ENCODE measurements at regions not wholly inside any gene's neighbourhood (a gene's known extent, or its start where the extent isn't known, plus 50 kb on each side); places are given as distances from the start of the nearest gene placed in this dataset.
"Not testable (repeated sequence)": the region's sequence is repeated elsewhere in the genome, so short reads cannot be mapped to it uniquely, and the experiment has no call there.

DNA sequence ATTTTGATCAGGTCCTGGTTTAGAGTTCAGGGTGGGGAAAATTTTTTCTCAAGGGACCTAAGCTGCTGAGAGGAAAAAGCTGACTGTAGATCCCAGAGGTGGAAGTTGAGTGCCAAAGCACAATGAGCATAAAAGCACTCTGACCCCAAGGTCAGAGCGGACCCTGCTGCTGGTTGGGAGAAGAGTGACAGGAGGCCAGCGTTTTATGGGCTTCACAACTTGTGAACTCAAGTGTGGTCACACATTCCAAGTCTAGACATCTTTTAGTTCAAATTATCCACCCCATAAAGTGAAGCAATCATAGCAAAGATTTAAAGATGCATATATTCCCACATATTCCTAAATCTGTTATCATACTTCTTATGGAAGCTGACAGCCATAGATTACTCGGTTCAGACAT lies 220.3 kb downstream of the CHIC2 start:
- H4K20me1 ChIP-seq (ENCODE audit: insufficient read depth, low read length): no peaks in the 10 kb centered on the region
- no peak overlapping the region for H3K9ac ChIP-seq (ENCODE audit: low read length)
- no peaks in the 10 kb centered on the region for H3K4me1 ChIP-seq (ENCODE audit: low read length)
- no peaks in the 10 kb centered on the region for H3K36me3 ChIP-seq (replicated peaks; ENCODE audit: insufficient read depth, low read length)
- H3K9me3 ChIP-seq (replicated peaks; ENCODE audit: insufficient read depth, low read length): no peaks in the 10 kb centered on the region
- TF ChIP-seq, protein P1, sequence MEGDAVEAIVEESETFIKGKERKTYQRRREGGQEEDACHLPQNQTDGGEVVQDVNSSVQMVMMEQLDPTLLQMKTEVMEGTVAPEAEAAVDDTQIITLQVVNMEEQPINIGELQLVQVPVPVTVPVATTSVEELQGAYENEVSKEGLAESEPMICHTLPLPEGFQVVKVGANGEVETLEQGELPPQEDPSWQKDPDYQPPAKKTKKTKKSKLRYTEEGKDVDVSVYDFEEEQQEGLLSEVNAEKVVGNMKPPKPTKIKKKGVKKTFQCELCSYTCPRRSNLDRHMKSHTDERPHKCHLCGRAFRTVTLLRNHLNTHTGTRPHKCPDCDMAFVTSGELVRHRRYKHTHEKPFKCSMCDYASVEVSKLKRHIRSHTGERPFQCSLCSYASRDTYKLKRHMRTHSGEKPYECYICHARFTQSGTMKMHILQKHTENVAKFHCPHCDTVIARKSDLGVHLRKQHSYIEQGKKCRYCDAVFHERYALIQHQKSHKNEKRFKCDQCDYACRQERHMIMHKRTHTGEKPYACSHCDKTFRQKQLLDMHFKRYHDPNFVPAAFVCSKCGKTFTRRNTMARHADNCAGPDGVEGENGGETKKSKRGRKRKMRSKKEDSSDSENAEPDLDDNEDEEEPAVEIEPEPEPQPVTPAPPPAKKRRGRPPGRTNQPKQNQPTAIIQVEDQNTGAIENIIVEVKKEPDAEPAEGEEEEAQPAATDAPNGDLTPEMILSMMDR (IDR thresholded peaks at IDR 0.05; ENCODE audit: low read length): no peak
- no peak for TF ChIP-seq EZH2 (optimal IDR thresholded peaks at IDR 0.05; ENCODE audit: low read depth, low read length)
- TF ChIP-seq EZH2phosphoT487 (IDR thresholded peaks at IDR 0.05; ENCODE audit: low read length): no peak
- DNase-seq: no peak
- H3K79me2 ChIP-seq (ENCODE audit: low read length): no peaks in the 10 kb centered on the region
- H3K4me3 ChIP-seq (ENCODE audit: low read length): no peak overlapping the region
- H3K27ac ChIP-seq (ENCODE audit: low read length): no peak overlapping the region
- no peaks in the 10 kb centered on the region for H3F3A ChIP-seq (ENCODE audit: insufficient read depth, low read length)
- H2AFZ ChIP-seq (ENCODE audit: low read length): no peak overlapping the region
- no peak overlapping the region for H3K4me2 ChIP-seq (ENCODE audit: low read depth, low read length)
- H3K27me3 ChIP-seq (replicated peaks; ENCODE audit: insufficient read depth, low read length): no peaks in the 10 kb centered on the region
- no peaks in the 10 kb centered on the region for H3K9me2 ChIP-seq (replicated peaks; ENCODE audit: insufficient read depth, low read length)

DNA sequence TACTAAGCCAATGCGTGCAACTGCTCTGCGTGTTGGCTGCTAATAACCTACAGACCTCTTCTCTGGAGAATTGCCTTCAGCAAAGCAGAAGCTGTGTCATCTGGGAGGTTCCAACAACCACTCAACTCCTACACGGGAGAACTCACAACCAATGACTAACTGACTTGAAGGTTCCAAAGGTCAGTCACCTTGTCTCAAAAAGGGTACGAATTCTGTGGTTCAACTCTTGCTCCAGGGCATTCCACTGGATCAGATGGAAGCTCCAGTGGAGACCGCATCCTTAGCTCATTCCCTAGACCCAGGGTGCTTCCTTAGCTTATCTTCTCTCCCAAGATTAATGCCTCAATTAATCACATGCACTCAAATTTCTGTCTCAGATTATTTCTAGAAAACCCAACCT lies 222.7 kb downstream of the CHIC2 start:
- Histone ChIP-seq H3K4me1 (ENCODE audit: low read length) (no peaks in the 10 kb centered on the region), H3F3A (ENCODE audit: insufficient read depth, low read length) (no peaks in the 10 kb centered on the region), H3K4me2 (ENCODE audit: low read depth, low read length) (no peak overlapping the region), H4K20me1 (ENCODE audit: insufficient read depth, low read length) (no peaks in the 10 kb centered on the region), H3K36me3 (replicated peaks; ENCODE audit: insufficient read depth, low read length) (no peaks in the 10 kb centered on the region), H3K79me2 (ENCODE audit: low read length) (no peaks in the 10 kb centered on the region), H3K4me3 (ENCODE audit: low read length) (no peak overlapping the region), H3K9ac (ENCODE audit: low read length) (no peak overlapping the region), H3K9me2 (replicated peaks; ENCODE audit: insufficient read depth, low read length) (no peaks in the 10 kb centered on the region), H3K9me3 (replicated peaks; ENCODE audit: insufficient read depth, low read length) (no peaks in the 10 kb centered on the region), H3K27ac (ENCODE audit: low read length) (no peak overlapping the region), H3K27me3 (replicated peaks; ENCODE audit: insufficient read depth, low read length) (no peaks in the 10 kb centered on the region), H2AFZ (ENCODE audit: low read length) (no peak overlapping the region)
- TF ChIP-seq EZH2phosphoT487 (IDR thresholded peaks at IDR 0.05; ENCODE audit: low read length) (no peak), EZH2 (optimal IDR thresholded peaks at IDR 0.05; ENCODE audit: low read depth, low read length) (no peak)
- TF ChIP-seq, protein P1 (IDR thresholded peaks at IDR 0.05; ENCODE audit: low read length): no peak
- DNase-seq: no peak

DNA sequence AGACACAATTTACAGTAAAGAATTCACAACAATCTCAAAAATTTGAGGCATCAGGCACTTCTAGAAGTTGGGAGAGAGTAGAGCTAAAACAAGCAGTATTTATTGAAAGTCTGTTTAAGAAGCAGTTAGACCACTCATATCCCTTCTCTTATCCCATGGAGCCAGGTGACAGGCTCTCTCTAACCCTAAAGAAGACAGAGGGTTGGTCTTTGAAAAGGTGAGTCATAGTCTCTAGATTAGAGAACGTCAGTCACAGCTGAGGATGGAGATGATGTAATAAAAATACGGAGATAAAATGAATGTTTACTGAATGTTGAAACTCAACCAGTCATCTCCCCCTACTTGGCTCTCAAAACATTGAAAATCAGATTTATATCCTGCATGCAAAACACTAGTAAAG lies 223.8 kb downstream of the CHIC2 start:
- Histone ChIP-seq H3K27ac (ENCODE audit: low read length) (no peak overlapping the region), H3K36me3 (replicated peaks; ENCODE audit: insufficient read depth, low read length) (no peaks in the 10 kb centered on the region), H3K79me2 (ENCODE audit: low read length) (no peaks in the 10 kb centered on the region), H3K9me3 (replicated peaks; ENCODE audit: insufficient read depth, low read length) (no peaks in the 10 kb centered on the region), H3K9me2 (replicated peaks; ENCODE audit: insufficient read depth, low read length) (no peaks in the 10 kb centered on the region), H2AFZ (ENCODE audit: low read length) (no peak overlapping the region), H3F3A (ENCODE audit: insufficient read depth, low read length) (no peaks in the 10 kb centered on the region), H4K20me1 (ENCODE audit: insufficient read depth, low read length) (no peaks in the 10 kb centered on the region), H3K27me3 (replicated peaks; ENCODE audit: insufficient read depth, low read length) (no peaks in the 10 kb centered on the region), H3K9ac (ENCODE audit: low read length) (no peak overlapping the region), H3K4me3 (ENCODE audit: low read length) (no peak overlapping the region), H3K4me1 (ENCODE audit: low read length) (no peaks in the 10 kb centered on the region), H3K4me2 (ENCODE audit: low read depth, low read length) (no peak overlapping the region)
- no peak for DNase-seq
- TF ChIP-seq, protein P1 (IDR thresholded peaks at IDR 0.05; ENCODE audit: low read length): no peak
- TF ChIP-seq EZH2phosphoT487 (IDR thresholded peaks at IDR 0.05; ENCODE audit: low read length): no peak
- TF ChIP-seq EZH2 (optimal IDR thresholded peaks at IDR 0.05; ENCODE audit: low read depth, low read length): no peak

DNA sequence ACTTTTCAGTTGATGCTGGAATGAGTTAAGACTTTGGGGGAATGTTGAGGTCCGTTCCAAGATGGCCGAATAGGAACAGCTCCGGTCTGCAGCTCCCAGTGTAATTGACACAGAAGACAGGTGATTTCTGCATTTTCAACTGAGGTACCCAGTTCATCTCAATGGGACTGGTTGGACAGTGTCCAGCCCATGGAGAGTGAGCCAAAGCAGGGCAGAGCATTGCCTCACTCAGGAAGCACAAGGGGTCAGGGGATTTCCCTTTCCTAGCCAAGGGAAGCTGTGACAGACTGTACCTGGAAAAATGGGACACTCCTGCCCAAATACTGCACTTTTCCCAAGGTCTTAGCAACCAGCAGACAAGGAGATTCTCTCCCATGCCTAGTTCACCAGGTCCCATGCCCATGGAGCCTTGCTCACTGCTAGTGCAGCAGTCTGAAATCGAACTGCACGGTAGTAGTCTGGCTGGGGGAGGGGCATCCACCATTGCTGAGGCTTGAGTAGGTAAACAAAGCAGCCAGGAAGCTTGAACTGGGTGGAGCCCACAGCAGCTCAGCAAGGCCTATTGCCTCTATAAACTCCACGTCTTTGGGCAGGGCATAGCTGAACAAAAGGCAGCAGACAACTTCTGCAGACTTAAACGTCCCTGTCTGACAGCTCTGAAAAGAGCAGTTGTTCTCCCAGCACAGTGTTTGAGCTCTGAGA lies 231.0 kb downstream of the CHIC2 start:
- not testable (repeated sequence) for H3K79me2 ChIP-seq (ENCODE audit: low read length); H3K27ac ChIP-seq (ENCODE audit: low read length); H3K4me1 ChIP-seq (ENCODE audit: low read length); DNase-seq; H3K4me2 ChIP-seq (ENCODE audit: low read depth, low read length); H2AFZ ChIP-seq (ENCODE audit: low read length); H3K9me3 ChIP-seq (replicated peaks; ENCODE audit: insufficient read depth, low read length); H3K27me3 ChIP-seq (replicated peaks; ENCODE audit: insufficient read depth, low read length); H3F3A ChIP-seq (ENCODE audit: insufficient read depth, low read length); H3K4me3 ChIP-seq (ENCODE audit: low read length); H3K9me2 ChIP-seq (replicated peaks; ENCODE audit: insufficient read depth, low read length); H4K20me1 ChIP-seq (ENCODE audit: insufficient read depth, low read length); H3K9ac ChIP-seq (ENCODE audit: low read length); H3K36me3 ChIP-seq (replicated peaks; ENCODE audit: insufficient read depth, low read length)
